K562 (cell line): ENCODE measurements at regions not wholly inside any gene's neighbourhood (a gene's known extent, or its start where the extent isn't known, plus 50 kb on each side); places are given as distances from the start of the nearest gene placed in this dataset.
A peak's percentile ranks its signal among the peaks of the same experiment; 100 is the strongest.

Source experiments
- CBFA2T2 ChIP-seq: fragments of 450-650 bp; conservative IDR thresholded peaks from 2 replicates; pipeline ENCODE4 v1.6.1; 2017; ENCODE audit warnings: mild to moderate bottlenecking
- CCAR2 ChIP-seq: fragments of 200-400 bp; formaldehyde crosslinking; IDR thresholded peaks from 2 replicates; pipeline ENCODE4 v1.6.1; 2017; ENCODE audit warnings: mild to moderate bottlenecking, low read depth, low read length
- CHD2 ChIP-seq: IDR thresholded peaks from 2 replicates; pipeline ENCODE4 v1.6.1; 2011; ENCODE audit warnings: low read depth, low read length
- FOXJ2 ChIP-seq: fragments of 200-800 bp; sonication (Bioruptor generic); IDR thresholded peaks from 2 replicates; pipeline ENCODE4 v1.6.1; 2016; ENCODE audit warnings: missing genetic modification characterization, missing compliant biosample characterization
- GTF2F1 ChIP-seq: IDR thresholded peaks from 2 replicates; pipeline ENCODE4 v1.6.1; 2011; ENCODE audit warnings: low read depth, low read length, improper control_type of control experiment
- HDGF ChIP-seq: fragments of 450-650 bp; IDR thresholded peaks from 2 replicates; pipeline ENCODE4 v1.6.1; 2016
- HEY1 ChIP-seq: fragments of 250-450 bp; sonication (Bioruptor Pico); IDR thresholded peaks from 2 replicates; pipeline ENCODE4 v1.5.0; 2020; ENCODE audit warnings: mild to moderate bottlenecking, moderate library complexity, borderline replicate concordance
- HLTF ChIP-seq: fragments of 450-650 bp; IDR thresholded peaks from 2 replicates; pipeline ENCODE4 v1.6.1; 2016
- KLF1 ChIP-seq: fragments of 450-650 bp; IDR thresholded peaks from 2 replicates; pipeline ENCODE4 v1.6.1; 2016; ENCODE audit warnings: missing genetic modification characterization, missing compliant biosample characterization
- MECOM ChIP-seq: fragments of 250-450 bp; sonication (Bioruptor Pico); IDR thresholded peaks from 2 replicates; pipeline ENCODE4 v1.8.0; 2022; ENCODE audit warnings: inconsistent platforms
- NBN ChIP-seq: fragments of 450-650 bp; IDR thresholded peaks from 2 replicates; pipeline ENCODE4 v1.6.1; 2016; ENCODE audit warnings: low read depth, mild to moderate bottlenecking
- NCOA2 ChIP-seq, 2 experiments: fragments of 450-650 bp; IDR thresholded peaks; 2 replicates each; pipeline ENCODE4 v1.6.1; 2018; ENCODE audit warnings: mild to moderate bottlenecking in 2 of 2, moderate library complexity in 1 of 2; ENCODE audit not compliant: partially characterized antibody in 2 of 2
- NUFIP1 ChIP-seq: fragments of 450-650 bp; IDR thresholded peaks from 2 replicates; pipeline ENCODE4 v1.6.1; 2018; ENCODE audit not compliant: partially characterized antibody
- POLR2AphosphoS2 ChIP-seq: IDR thresholded peaks from 2 replicates; pipeline ENCODE4 v1.6.1; 2012; ENCODE audit warnings: low read length, improper control_type of control experiment
- RAD51 ChIP-seq: fragments of 450-650 bp; IDR thresholded peaks from 2 replicates; pipeline ENCODE4 v1.7.1; 2016; ENCODE audit warnings: low read depth, mild to moderate bottlenecking, borderline replicate concordance
- STAG1 ChIP-seq: sonication (generic); formaldehyde crosslinking; IDR thresholded peaks from 2 replicates; pipeline ENCODE4 v1.5.0; 2020; ENCODE audit warnings: missing genetic modification reagents, borderline replicate concordance
- ZFP1 ChIP-seq: fragments of 450-650 bp; formaldehyde crosslinking; IDR thresholded peaks from 2 replicates; pipeline ENCODE4 v1.4.0; 2020; ENCODE audit warnings: mild to moderate bottlenecking, mixed read lengths
- ZKSCAN8 ChIP-seq: fragments of 200-800 bp; sonication (Bioruptor generic); IDR thresholded peaks from 2 replicates; pipeline ENCODE4 v1.6.1; 2016; ENCODE audit warnings: missing genetic modification characterization, missing compliant biosample characterization
- ZNF140 ChIP-seq: fragments of 250-450 bp; sonication (Bioruptor Pico); IDR thresholded peaks from 2 replicates; pipeline ENCODE4 v1.8.0; 2021; ENCODE audit warnings: moderate library complexity, mild to moderate bottlenecking, inconsistent platforms
- ZNF408 ChIP-seq: fragments of 250-450 bp; sonication (Bioruptor Pico); IDR thresholded peaks from 2 replicates; pipeline ENCODE4 v1.4.0; 2020; ENCODE audit warnings: low read depth, mild to moderate bottlenecking, moderate library complexity
- ZNF77 ChIP-seq: fragments of 250-450 bp; sonication (Bioruptor Pico); IDR thresholded peaks from 2 replicates; pipeline ENCODE4 v1.5.0; 2020
- ZSCAN32 ChIP-seq: fragments of 450-650 bp; formaldehyde crosslinking; IDR thresholded peaks from 2 replicates; pipeline ENCODE4 v1.4.0; 2020; ENCODE audit warnings: mild to moderate bottlenecking, moderate library complexity
- TF ChIP-seq, protein P1 (sequence below): sonication (generic); formaldehyde crosslinking; IDR thresholded peaks from 2 replicates; pipeline ENCODE4 v1.8.1; 2023; ENCODE audit warnings: mild to moderate bottlenecking, missing genetic modification reagents
- TF ChIP-seq, protein P2 (sequence below): sonication (generic); formaldehyde crosslinking; IDR thresholded peaks from 2 replicates; pipeline ENCODE4 v1.8.1; 2023; ENCODE audit warnings: mild to moderate bottlenecking, missing genetic modification reagents, moderate library complexity
- TF ChIP-seq, protein P3 (sequence below): fragments of 450-650 bp; IDR thresholded peaks from 2 replicates; pipeline ENCODE4 v1.6.1; 2017; ENCODE audit warnings: mild to moderate bottlenecking, moderate library complexity
- TF ChIP-seq, protein P4 (sequence below): fragments of 450-650 bp; conservative IDR thresholded peaks from 2 replicates; pipeline ENCODE4 v1.6.1; 2016; ENCODE audit warnings: missing genetic modification characterization, low read depth, mild to moderate bottlenecking, control low read depth, missing compliant biosample characterization

DNA sequence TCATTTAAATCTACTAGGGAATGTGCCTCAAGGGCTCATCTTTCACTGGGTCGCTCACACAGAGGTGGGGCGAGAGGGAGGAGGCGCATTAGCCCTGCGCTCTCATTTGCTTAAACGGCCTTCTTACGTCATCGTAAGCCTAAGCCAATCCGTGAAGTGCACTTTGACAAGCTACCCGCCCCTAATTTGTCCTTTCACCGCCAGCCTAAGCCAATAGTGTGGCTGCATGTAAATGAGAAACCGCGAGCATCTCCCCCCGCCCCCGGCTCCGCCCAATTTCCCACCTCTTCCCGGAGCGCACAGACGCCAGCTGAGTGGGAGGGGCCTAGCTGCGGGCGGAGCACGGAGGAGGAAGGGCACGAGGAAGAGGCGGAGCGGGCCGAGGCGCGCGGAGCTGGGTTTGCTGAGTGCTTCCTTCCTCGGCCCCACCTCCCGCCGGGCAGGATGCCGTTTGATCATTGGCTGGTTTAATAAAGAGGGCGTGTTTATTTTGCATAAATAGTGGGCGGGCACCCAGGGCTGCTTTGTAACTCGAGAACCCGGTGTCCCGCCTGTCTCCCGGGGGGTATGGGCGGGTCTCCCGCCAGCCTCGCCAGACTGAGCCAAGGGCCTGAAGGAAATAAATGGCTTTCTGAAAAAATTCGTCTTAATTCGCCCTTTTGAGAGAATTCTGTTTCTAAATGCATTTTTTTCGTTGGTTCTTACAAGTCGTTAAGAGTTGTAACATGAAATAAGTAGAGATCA, 289.6 kb upstream of the NFE2L3 start (continued):
- TF ChIP-seq, protein P1, sequence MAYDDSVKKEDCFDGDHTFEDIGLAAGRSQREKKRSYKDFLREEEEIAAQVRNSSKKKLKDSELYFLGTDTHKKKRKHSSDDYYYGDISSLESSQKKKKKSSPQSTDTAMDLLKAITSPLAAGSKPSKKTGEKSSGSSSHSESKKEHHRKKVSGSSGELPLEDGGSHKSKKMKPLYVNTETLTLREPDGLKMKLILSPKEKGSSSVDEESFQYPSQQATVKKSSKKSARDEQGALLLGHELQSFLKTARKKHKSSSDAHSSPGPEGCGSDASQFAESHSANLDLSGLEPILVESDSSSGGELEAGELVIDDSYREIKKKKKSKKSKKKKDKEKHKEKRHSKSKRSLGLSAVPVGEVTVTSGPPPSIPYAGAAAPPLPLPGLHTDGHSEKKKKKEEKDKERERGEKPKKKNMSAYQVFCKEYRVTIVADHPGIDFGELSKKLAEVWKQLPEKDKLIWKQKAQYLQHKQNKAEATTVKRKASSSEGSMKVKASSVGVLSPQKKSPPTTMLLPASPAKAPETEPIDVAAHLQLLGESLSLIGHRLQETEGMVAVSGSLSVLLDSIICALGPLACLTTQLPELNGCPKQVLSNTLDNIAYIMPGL (CRISPR knock-in tag): no peak
- TF ChIP-seq POLR2AphosphoS2: no peak
- TF ChIP-seq CHD2: peak; percentile 21; the same call in 1 of the 2 replicates
- TF ChIP-seq KLF1 (tag): 0 out of 2 replicates have a peak, but pooled peaks have one; percentile 35
- TF ChIP-seq FOXJ2 (tag): no peak
- TF ChIP-seq HEY1 (CRISPR knock-in tag): no peak
- TF ChIP-seq, protein P2, sequence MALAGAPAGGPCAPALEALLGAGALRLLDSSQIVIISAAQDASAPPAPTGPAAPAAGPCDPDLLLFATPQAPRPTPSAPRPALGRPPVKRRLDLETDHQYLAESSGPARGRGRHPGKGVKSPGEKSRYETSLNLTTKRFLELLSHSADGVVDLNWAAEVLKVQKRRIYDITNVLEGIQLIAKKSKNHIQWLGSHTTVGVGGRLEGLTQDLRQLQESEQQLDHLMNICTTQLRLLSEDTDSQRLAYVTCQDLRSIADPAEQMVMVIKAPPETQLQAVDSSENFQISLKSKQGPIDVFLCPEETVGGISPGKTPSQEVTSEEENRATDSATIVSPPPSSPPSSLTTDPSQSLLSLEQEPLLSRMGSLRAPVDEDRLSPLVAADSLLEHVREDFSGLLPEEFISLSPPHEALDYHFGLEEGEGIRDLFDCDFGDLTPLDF (CRISPR knock-in tag): no peak; the same call in 1 of the 2 replicates
- TF ChIP-seq STAG1 (CRISPR knock-in tag): no peak
- no peak for TF ChIP-seq NCOA2 (IDR thresholded peaks at IDR 0.05; ENCODE audit: partially characterized antibody in 2 of 2)
- no peak for TF ChIP-seq CCAR2
- TF ChIP-seq CBFA2T2: no peak
- TF ChIP-seq HLTF: no peak
- TF ChIP-seq, protein P3, sequence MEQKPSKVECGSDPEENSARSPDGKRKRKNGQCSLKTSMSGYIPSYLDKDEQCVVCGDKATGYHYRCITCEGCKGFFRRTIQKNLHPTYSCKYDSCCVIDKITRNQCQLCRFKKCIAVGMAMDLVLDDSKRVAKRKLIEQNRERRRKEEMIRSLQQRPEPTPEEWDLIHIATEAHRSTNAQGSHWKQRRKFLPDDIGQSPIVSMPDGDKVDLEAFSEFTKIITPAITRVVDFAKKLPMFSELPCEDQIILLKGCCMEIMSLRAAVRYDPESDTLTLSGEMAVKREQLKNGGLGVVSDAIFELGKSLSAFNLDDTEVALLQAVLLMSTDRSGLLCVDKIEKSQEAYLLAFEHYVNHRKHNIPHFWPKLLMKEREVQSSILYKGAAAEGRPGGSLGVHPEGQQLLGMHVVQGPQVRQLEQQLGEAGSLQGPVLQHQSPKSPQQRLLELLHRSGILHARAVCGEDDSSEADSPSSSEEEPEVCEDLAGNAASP: no peak
- TF ChIP-seq ZSCAN32 (CRISPR knock-in tag): no peak
- no peak for TF ChIP-seq RAD51
- no peak for TF ChIP-seq ZNF140 (CRISPR knock-in tag)
- no peak for TF ChIP-seq ZKSCAN8 (CRISPR knock-in tag)
- TF ChIP-seq ZNF77 (CRISPR knock-in tag): no peak
- no peak for TF ChIP-seq NUFIP1
- no peak for TF ChIP-seq ZFP1
- no peak for TF ChIP-seq ZNF408 (CRISPR knock-in tag)
- no peak for TF ChIP-seq MECOM (CRISPR knock-in tag)
- TF ChIP-seq NBN: no peak
- TF ChIP-seq HDGF: no peak
- TF ChIP-seq, protein P4, sequence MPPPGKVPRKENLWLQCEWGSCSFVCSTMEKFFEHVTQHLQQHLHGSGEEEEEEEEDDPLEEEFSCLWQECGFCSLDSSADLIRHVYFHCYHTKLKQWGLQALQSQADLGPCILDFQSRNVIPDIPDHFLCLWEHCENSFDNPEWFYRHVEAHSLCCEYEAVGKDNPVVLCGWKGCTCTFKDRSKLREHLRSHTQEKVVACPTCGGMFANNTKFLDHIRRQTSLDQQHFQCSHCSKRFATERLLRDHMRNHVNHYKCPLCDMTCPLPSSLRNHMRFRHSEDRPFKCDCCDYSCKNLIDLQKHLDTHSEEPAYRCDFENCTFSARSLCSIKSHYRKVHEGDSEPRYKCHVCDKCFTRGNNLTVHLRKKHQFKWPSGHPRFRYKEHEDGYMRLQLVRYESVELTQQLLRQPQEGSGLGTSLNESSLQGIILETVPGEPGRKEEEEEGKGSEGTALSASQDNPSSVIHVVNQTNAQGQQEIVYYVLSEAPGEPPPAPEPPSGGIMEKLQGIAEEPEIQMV (tag): no peak
- no peak for TF ChIP-seq GTF2F1
